Superior temporal gyrus (tissue), 1 donor: ENCODE measurements at regions not wholly inside any gene's neighbourhood (a gene's known extent, or its start where the extent isn't known, plus 50 kb on each side); places are given as distances from the start of the nearest gene placed in this dataset.
A peak's percentile ranks its signal among the peaks of the same experiment; 100 is the strongest.

Source experiments
- DNase-seq: peaks from one replicate; pipeline ENCODE4 v3.0.0-alpha.2; 2016; ENCODE audit errors: extremely low spot score

DNA sequence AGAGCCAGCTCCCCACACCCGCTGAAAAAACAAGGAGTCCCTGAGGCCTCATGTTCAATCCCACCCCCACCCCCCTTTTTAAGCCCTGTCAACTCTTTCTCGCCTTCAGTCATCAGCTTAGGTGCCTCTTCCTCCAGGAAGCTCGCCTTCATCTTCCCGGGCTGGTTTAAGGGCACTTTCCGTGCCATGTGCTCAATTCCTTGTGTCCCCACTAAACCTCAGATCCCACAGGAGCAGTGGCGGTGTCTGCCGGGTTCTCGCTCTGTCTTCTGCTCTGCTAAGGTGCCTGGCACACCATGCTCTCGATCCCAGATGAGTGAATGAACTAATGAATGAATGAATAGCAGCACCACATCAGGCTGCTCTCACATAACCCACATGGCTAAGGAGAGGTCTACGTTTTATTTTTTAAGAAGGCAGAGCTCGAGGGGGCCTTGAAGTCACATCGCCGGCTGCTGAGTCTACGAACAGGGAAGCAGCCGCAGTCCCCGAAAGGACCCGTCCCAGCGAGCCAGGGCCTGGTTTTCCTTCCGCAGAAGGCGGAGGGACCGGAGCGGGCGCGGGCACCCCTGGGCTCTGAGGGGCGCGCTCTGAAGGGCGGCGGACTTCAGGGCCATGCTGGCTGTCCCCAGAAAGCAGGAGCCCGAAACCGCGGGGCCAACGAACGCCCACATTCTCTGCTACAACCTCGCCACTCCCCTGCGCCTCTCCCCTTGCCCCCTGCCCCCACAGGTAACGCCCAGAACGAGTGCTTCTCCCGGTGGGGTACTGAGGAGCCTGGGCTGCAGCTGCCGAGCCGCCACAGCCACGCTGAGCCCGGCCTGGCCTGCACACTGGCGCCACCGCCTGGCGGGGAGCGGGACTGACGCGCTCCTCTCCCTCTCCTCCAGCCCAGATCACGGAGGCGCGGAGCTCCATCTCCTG is 73.4 kb upstream of the KCNMA1 start:
- DNase-seq, result peak; percentile 71

DNA sequence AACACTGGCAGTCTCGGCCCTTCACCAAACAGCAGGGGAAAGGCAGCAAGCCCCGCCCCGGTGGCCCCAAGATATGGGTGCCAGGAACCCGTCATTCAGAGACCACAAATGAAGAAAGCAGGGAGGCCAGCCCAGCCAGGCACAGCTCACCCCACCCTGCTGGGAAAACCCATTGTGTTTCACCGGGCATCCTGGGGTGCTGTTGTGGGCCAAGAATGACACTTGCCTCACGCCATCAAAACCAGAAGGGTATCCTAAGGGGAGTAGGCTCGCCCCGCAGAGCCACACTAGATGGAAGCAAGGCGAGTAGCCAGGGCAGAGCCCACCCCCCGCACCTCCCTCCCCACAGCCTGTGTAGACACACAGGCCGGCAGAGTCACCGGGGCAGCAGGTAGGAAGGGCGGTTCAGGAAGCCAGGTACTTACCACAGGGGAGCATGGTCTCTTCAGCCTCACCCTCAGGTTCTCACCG is 72.5 kb upstream of the KCNMA1 start:
- no peak for DNase-seq

DNA sequence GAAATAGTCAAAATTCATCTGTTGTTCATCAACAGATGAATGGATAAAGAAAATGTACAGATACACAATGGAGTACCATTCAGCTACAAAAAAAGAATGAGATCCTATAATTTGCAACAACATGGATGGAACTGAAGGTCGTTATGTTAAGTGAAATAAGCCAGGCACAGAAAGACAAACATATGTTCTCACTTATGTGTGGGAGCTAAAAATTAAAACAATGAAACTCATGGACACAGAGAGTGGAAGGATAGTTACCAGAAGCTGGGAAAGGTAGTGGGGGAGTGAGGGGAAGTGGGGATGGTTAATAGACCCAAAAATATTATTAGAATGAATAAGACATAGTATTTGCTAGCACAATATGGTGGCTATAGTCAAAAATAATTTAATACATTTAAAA is 70.0 kb upstream of the KCNMA1 start:
- DNase-seq, result no peak

DNA sequence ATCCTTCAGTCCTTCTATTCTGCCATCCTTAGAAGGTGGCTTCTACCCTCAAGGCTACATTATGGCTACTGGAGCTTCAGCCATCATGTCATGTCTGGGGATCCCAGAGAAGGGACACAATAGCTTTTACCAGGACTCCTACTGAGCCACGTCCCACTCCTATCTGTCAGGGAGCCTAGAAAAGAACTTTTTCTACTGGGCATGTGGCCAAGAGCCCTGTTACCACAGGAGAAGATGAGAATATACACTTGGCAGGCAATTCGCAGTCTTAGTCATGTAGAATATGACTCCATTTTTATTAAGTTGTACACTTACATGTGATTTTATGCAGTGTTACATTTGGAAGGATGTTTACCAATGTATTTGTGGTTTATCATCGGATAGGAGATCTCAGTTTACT is 64.6 kb upstream of the KCNMA1 start:
- peak; percentile 69 for DNase-seq

DNA sequence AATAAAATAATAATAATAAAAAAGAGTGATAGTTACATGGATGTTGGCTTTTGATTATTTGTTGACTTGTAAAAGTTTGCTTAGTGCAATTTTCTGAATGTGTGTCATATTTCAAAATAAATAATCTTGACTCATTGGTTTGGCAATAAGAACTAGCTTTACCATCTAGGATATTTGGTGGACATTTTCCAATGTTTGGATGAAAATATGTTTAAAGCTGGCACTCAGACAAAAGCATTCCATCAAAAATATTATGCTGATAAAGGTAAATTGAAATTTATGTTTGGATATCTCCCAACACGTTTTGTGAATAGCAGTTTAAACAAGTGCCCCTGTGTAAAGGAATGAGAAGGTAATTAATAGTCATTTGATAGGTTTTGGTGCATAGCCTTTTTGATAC is 62.5 kb upstream of the KCNMA1 start:
- no peak for DNase-seq

DNA sequence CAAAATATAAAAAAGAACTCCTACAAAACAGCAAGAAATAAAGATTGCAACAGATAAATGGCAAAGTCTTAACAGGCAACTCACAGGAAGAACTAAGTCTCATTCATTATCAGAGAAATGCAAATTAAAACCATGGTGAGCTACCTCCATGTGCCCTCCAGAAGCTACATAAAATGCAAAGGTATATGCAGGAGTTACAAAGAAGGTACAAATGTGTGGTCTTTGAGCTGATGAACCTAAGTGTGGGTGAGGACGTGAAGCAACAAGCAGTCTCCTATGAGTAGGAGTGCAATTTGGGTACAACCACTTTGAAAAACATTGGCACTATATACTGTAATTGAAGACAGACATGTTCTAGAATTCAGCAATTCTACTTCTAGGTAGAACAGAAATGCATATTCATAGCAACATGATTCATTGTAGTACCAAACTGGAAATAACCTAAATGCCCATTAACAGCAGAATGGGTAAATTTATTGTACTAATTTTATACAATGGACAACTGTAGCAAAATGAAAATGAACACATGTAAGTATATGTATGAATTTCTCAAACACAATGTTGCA is 61.6 kb upstream of the KCNMA1 start:
- DNase-seq, result peak; percentile 36

DNA sequence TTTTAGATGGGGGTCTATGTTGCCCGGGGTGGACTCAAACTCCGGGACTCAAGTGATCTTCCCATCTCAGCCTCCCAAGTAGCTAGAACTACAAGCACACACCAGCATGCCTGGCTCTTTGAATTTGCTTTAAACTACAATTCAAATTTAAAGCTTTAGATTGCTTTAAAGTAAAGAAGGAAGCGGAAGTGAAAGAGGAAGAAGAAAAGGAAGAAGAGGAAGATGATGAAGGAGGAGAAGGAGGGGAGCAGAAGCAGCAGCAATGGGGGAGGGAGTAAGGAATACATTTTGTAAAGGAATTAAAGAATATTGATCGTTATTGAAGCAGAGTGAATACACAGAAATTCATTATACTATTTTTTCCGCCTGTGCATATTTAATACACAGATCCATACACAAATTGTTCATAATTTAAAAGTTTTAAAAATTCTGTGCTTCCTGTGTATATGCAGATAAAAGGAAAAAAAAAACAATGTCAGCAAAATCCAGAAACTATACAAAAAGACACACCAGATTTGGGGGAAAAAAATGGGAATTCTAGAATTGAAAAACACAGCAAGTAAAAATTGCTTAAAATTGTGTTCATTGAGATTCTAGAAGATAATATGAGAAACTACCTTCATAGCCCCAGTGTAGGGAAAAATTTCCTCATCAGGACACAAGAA is 60.8 kb upstream of the KCNMA1 start:
- DNase-seq, result no peak

DNA sequence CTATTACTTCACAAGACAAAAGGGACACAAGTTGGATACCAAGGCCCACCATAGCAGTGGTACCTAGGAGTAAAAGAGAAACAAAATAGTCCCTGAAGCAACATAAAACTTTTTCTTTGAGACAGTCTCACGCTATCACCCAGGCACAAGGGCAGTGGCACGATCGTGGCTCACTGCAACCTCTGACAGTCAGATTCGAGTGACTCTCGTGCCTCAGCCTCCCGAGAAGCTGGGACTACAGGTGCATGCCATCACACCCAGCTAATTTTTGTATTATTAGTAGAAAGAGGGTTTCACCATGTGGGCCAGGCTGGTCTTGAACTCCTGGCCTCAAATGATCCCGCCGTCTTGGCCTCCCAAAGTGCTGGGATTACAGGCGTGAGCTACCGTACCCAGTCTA is 59.0 kb upstream of the KCNMA1 start:
- DNase-seq, result no peak

DNA sequence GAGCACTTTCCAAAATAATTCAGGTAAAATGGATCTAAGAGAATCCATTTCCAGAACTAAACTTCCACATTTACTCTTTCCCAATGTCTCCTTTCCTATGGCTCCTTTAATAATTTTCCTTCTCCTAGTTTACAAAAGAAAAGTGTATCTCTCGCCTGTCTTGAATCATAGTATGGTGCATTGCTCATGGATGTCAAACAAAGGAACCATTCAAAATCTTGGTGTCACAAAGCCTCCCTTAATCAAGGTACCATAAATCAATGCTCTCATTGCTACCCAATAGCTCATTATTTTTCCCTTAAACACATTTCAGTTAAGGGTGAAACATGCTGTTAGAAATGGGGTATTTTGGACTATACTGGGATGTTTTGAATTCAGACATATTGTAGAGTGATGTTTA is 57.6 kb upstream of the KCNMA1 start:
- DNase-seq, result no peak

DNA sequence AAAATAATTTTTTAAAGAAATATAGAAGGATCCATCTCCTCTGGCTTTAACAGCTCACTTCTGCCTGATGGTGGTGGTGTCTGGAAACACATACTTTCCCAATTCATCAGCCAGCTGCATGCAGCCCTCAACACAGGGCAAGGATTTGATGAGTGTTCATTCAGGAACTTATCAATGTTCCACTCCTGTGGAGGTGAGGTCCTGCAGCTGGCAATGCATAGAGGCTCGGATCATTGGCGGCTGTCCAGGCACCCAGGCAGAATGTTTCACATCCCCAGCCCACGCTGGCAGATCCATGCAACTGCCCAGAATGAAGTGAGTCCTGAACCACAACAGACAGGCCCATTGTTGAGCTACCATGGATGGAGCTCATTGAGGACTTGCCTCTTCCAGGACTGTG is 55.2 kb upstream of the KCNMA1 start:
- DNase-seq, result no peak

DNA sequence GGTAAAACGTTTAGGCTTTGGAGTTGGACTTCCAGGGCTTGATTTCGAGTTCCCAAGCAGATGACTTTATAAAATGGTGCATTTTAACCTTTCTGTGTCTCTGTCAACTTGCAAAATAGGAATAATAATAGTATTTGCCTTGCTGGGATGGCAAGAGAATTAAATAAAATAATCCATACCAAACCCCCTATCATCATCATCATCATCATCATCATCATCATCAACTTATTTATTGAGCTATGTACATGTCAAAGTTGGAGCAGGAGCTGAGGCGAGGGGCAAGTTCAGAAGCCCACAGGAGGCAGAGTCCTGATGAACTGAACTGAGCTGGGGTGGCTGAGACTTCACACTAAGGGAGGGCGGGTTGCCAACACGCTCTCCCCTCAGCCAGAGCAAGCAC is 51.7 kb upstream of the KCNMA1 start:
- no peak for DNase-seq

DNA sequence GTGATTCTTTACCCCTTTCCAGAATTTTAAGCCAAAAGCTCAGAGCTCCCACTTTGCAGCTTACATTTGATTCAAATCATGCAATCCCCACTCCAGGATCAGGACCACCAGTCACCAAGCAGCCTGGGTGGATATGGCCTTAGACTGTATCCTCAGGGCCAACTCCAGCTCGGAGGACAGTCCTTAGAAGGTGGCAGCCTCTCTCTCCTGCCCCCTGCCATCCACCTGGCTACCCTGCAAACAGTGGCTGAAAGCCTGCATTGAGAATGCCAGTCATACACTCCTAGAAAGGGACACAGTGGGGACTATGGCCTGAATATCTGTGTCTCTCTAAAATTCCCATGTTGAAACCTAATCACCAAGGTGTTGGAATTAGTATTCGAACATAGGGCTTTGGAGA is 50.0 kb upstream of the KCNMA1 start:
- no peak for DNase-seq
